ENCODE measurements at regions not wholly inside any gene's neighbourhood (a gene's known extent, or its start where the extent isn't known, plus 50 kb on each side); places are given as distances from the start of the nearest gene placed in this dataset.
"Not testable (repeated sequence)": the region's sequence is repeated elsewhere in the genome, so short reads cannot be mapped to it uniquely, and the experiment has no call there.

DNA sequence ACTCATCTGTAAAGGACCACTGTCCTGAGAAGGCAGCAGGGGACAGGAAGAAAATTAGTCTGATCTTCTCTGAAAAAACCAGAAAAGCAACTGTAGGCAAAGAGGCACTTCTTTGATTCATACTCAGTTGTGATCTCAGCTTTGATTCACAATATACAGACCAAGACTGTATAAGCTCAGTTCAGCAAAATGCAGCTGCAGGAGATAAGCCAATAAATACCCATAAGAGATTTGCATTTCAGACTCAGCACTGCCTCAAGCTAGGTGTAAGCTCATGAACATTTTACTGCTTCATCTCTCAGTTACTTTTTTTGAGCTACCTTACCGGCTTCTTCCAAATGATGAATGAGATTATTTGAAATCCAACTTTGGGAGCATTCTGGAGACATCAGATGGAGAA, 64.2 kb upstream of the LYZL1 start:
- TF ChIP-seq, protein P1, sequence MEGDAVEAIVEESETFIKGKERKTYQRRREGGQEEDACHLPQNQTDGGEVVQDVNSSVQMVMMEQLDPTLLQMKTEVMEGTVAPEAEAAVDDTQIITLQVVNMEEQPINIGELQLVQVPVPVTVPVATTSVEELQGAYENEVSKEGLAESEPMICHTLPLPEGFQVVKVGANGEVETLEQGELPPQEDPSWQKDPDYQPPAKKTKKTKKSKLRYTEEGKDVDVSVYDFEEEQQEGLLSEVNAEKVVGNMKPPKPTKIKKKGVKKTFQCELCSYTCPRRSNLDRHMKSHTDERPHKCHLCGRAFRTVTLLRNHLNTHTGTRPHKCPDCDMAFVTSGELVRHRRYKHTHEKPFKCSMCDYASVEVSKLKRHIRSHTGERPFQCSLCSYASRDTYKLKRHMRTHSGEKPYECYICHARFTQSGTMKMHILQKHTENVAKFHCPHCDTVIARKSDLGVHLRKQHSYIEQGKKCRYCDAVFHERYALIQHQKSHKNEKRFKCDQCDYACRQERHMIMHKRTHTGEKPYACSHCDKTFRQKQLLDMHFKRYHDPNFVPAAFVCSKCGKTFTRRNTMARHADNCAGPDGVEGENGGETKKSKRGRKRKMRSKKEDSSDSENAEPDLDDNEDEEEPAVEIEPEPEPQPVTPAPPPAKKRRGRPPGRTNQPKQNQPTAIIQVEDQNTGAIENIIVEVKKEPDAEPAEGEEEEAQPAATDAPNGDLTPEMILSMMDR (conservative IDR thresholded peaks at IDR 0.05; ENCODE audit: low read depth, low read length) = no peak
- Histone ChIP-seq H4K20me1 (ENCODE audit: insufficient read depth) (no peaks in the 10 kb centered on the region), H3K36me3 (ENCODE audit: insufficient read depth) (no peaks in the 10 kb centered on the region), H3K4me3 (IDR thresholded peaks at IDR 0.05; ENCODE audit: insufficient read depth, low read depth, low read length) (no peak overlapping the region), H3K9ac (no peak overlapping the region), H3K27me3 (ENCODE audit: insufficient read depth, low read depth) (no peaks in the 10 kb centered on the region), H3K79me2 (ENCODE audit: insufficient read depth, low read depth) (no peaks in the 10 kb centered on the region), H3K27ac (no peak overlapping the region), H3K4me2 (no peak overlapping the region), H2AFZ (ENCODE audit: low read depth) (no peak overlapping the region), H3K4me1 (ENCODE audit: low read depth, poor library complexity, severe bottlenecking) (no peaks in the 10 kb centered on the region)

DNA sequence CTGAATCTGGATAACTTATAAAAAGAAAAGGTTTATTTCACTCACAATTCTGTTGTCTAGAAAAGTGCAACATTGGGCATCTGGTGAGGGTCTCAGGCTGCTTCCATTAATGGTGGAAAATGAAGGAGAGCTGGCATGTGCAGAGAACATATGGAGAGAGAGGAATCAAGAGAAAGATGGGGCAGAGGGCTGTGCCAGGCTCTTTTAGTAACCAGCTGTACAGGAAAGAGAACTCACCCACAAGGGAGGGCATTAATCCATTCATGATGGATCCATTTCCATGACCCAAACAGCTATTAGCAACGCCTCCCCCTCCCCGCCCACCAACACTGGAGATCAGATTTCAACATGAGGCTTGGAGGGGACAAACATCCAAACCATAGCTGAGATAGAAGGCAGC, 61.7 kb upstream of the LYZL1 start:
- no peak overlapping the region for H3K4me3 ChIP-seq (IDR thresholded peaks at IDR 0.05; ENCODE audit: insufficient read depth, low read depth, low read length)
- no peak overlapping the region for H3K4me2 ChIP-seq
- H3K4me1 ChIP-seq (ENCODE audit: low read depth, poor library complexity, severe bottlenecking) = no peaks in the 10 kb centered on the region
- TF ChIP-seq, protein P1 (conservative IDR thresholded peaks at IDR 0.05; ENCODE audit: low read depth, low read length) = no peak
- H3K27ac ChIP-seq = no peak overlapping the region
- no peak overlapping the region for H3K9ac ChIP-seq
- H3K36me3 ChIP-seq (ENCODE audit: insufficient read depth) = no peaks in the 10 kb centered on the region
- H2AFZ ChIP-seq (ENCODE audit: low read depth) = no peak overlapping the region
- H3K79me2 ChIP-seq (ENCODE audit: insufficient read depth, low read depth) = no peaks in the 10 kb centered on the region
- H3K27me3 ChIP-seq (ENCODE audit: insufficient read depth, low read depth) = no peaks in the 10 kb centered on the region
- H4K20me1 ChIP-seq (ENCODE audit: insufficient read depth) = no peaks in the 10 kb centered on the region

DNA sequence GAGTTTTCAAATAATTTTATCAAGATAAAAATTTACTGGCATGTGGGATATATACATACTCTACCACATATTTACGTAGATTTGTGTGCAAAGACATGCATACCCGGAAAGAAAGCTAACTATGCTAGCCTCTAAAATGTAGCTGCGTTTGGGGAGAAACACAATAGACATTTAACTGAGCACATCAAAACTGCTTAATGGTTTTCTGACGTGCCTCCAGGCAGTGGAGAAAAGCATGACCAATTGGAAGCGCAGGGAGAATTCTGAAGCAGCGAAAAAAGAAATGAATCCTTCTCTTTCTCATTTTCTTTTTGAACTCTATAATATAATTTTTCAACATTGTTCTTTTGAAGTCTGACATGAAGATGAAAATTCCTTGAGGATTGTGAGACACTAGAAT, 60.3 kb upstream of the LYZL1 start:
- no peak overlapping the region for H3K4me2 ChIP-seq
- H3K27ac ChIP-seq = no peak overlapping the region
- no peaks in the 10 kb centered on the region for H3K27me3 ChIP-seq (ENCODE audit: insufficient read depth, low read depth)
- no peak overlapping the region for H2AFZ ChIP-seq (ENCODE audit: low read depth)
- no peak overlapping the region for H3K9ac ChIP-seq
- H3K36me3 ChIP-seq (ENCODE audit: insufficient read depth) = no peaks in the 10 kb centered on the region
- no peak overlapping the region for H3K4me3 ChIP-seq (IDR thresholded peaks at IDR 0.05; ENCODE audit: insufficient read depth, low read depth, low read length)
- H4K20me1 ChIP-seq (ENCODE audit: insufficient read depth) = no peaks in the 10 kb centered on the region
- no peaks in the 10 kb centered on the region for H3K4me1 ChIP-seq (ENCODE audit: low read depth, poor library complexity, severe bottlenecking)
- TF ChIP-seq, protein P1 (conservative IDR thresholded peaks at IDR 0.05; ENCODE audit: low read depth, low read length) = no peak
- no peaks in the 10 kb centered on the region for H3K79me2 ChIP-seq (ENCODE audit: insufficient read depth, low read depth)

DNA sequence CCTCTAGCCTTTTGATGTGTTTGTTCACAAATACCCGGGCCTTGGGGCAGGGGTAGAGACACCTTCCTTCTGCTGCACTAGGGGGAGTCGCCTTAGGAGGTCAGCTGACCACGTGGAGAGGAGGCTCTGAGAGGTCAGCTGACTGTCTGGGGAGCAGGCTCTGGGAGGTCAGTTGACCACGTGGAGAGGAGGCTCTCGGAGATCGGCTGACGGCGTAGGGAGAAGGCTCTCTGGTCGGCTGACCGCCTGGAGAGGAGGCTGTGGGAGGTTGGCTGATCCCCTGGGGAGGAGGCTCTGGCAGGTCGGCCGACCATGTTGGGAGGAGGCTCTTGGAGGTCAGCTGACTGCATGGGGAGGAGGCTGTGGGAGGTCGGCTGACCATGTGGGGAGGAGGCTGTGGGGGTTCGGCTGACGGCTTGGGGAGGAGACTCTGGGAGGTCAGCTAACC, 59.6 kb upstream of the LYZL1 start:
- H4K20me1 ChIP-seq (ENCODE audit: insufficient read depth) = no peaks in the 10 kb centered on the region
- no peak overlapping the region for H3K4me3 ChIP-seq (IDR thresholded peaks at IDR 0.05; ENCODE audit: insufficient read depth, low read depth, low read length)
- H3K9ac ChIP-seq = no peak overlapping the region
- H3K4me1 ChIP-seq (ENCODE audit: low read depth, poor library complexity, severe bottlenecking) = no peaks in the 10 kb centered on the region
- TF ChIP-seq, protein P1 (conservative IDR thresholded peaks at IDR 0.05; ENCODE audit: low read depth, low read length) = no peak
- no peaks in the 10 kb centered on the region for H3K36me3 ChIP-seq (ENCODE audit: insufficient read depth)
- no peak overlapping the region for H2AFZ ChIP-seq (ENCODE audit: low read depth)
- H3K27me3 ChIP-seq (ENCODE audit: insufficient read depth, low read depth) = no peaks in the 10 kb centered on the region
- no peak overlapping the region for H3K27ac ChIP-seq
- no peaks in the 10 kb centered on the region for H3K79me2 ChIP-seq (ENCODE audit: insufficient read depth, low read depth)
- no peak overlapping the region for H3K4me2 ChIP-seq

DNA sequence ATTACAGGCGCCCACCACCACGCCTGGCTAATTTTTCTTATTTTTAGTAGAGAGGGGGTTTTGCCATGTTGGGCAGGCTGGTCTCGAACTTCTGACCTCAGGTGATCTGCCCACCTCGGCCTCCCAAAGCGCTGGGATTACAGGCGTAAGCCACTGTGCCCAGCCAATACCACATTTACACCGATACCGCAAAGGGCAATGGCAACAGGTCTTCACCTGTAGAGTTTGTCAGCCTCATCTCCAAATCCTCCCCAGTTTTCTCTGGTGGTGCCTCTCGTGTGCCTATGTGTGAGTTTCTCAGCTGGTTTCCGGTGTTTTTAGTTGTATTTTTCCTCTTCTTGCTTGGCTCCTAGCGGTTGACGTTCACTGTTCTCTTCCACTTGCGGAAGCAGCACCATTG, 52.0 kb upstream of the LYZL1 start:
- H3K27me3 ChIP-seq (ENCODE audit: insufficient read depth, low read depth); H4K20me1 ChIP-seq (ENCODE audit: insufficient read depth); H3K27ac ChIP-seq; H3K9ac ChIP-seq; H3K79me2 ChIP-seq (ENCODE audit: insufficient read depth, low read depth); H3K4me3 ChIP-seq (IDR thresholded peaks at IDR 0.05; ENCODE audit: insufficient read depth, low read depth, low read length); H3K36me3 ChIP-seq (ENCODE audit: insufficient read depth); H2AFZ ChIP-seq (ENCODE audit: low read depth); H3K4me2 ChIP-seq; H3K4me1 ChIP-seq (ENCODE audit: low read depth, poor library complexity, severe bottlenecking): not testable (repeated sequence)

Data from KMS-11 (cell line).